DOHH2 (cell line): ENCODE measurements at regions not wholly inside any gene's neighbourhood (a gene's known extent, or its start where the extent isn't known, plus 50 kb on each side); places are given as distances from the start of the nearest gene placed in this dataset.
A peak's percentile ranks its signal among the peaks of the same experiment; 100 is the strongest.

Experiments used
- H3F3A ChIP-seq: fragments of 200-600 bp; sonication (generic), shearing (Covaris generic); 2 replicates; pipeline ENCODE4 v1.6.0; 2016; ENCODE audit warnings: antibody characterized with exemption, mild to moderate bottlenecking; ENCODE audit not compliant: control insufficient read depth, insufficient read depth
- H3K27ac ChIP-seq: fragments of 200-600 bp; sonication (generic); 2 replicates; pipeline ENCODE4 v1.5.1; 2014; ENCODE audit warnings: low read depth, mild to moderate bottlenecking, low read length, moderate library complexity
- H3K27me3 ChIP-seq: fragments of 200-600 bp; sonication (generic); 2 replicates; pipeline ENCODE4 v1.6.1; 2014; ENCODE audit warnings: mild to moderate bottlenecking, low read length, mixed read lengths; ENCODE audit not compliant: control insufficient read depth
- H3K36me3 ChIP-seq: fragments of 200-600 bp; sonication (generic); 2 replicates; pipeline ENCODE4 v1.6.1; 2014; ENCODE audit warnings: mild to moderate bottlenecking, low read length, moderate library complexity, mixed read lengths; ENCODE audit not compliant: control insufficient read depth
- H3K4me1 ChIP-seq: fragments of 200-600 bp; sonication (generic); 2 replicates; pipeline ENCODE4 v1.6.1; 2014; ENCODE audit warnings: mild to moderate bottlenecking, low read length, mixed read lengths; ENCODE audit not compliant: control insufficient read depth
- H3K4me2 ChIP-seq: fragments of 200-600 bp; sonication (generic); 2 replicates; pipeline ENCODE4 v1.6.0; 2014; ENCODE audit warnings: mild to moderate bottlenecking, low read length, moderate library complexity
- H3K4me3 ChIP-seq: fragments of 200-600 bp; sonication (generic); 2 replicates; pipeline ENCODE4 v1.5.1; 2014; ENCODE audit warnings: mild to moderate bottlenecking, low read length, mixed read lengths
- H3K79me2 ChIP-seq: fragments of 200-600 bp; sonication (generic); 2 replicates; pipeline ENCODE4 v1.6.1; 2014; ENCODE audit warnings: mild to moderate bottlenecking, low read length, mixed read lengths; ENCODE audit not compliant: control insufficient read depth
- H3K9me2 ChIP-seq: fragments of 200-600 bp; sonication (generic); replicated peaks from 2 replicates; pipeline ENCODE4 v1.6.1; 2014; ENCODE audit warnings: mild to moderate bottlenecking, low read length, mixed read lengths; ENCODE audit not compliant: control insufficient read depth
- H3K9me3 ChIP-seq: fragments of 200-600 bp; sonication (generic); 2 replicates; pipeline ENCODE4 v1.6.1; 2014; ENCODE audit warnings: antibody characterized with exemption, low read length, mixed read lengths; ENCODE audit not compliant: control insufficient read depth, insufficient read depth
- H4K20me1 ChIP-seq: fragments of 200-600 bp; sonication (generic); 2 replicates; pipeline ENCODE4 v1.6.0; 2014; ENCODE audit warnings: low read depth, mild to moderate bottlenecking, antibody characterized with exemption, low read length, moderate library complexity; ENCODE audit not compliant: control insufficient read depth, insufficient read depth
- EZH2phosphoT487 ChIP-seq: fragments of 200-600 bp; sonication (generic); IDR thresholded peaks from 2 replicates; pipeline ENCODE4 v1.6.1; 2017; ENCODE audit warnings: borderline replicate concordance, mild to moderate bottlenecking, antibody characterized with exemption, low read length, moderate library complexity, mixed read lengths
- TF ChIP-seq, protein P1 (sequence below): fragments of 200-600 bp; sonication (generic); IDR thresholded peaks from one replicate; pipeline ENCODE4 v1.5.1; 2014; ENCODE audit warnings: antibody characterized with exemption, mild to moderate bottlenecking, low read depth, low read length; ENCODE audit not compliant: poor library complexity, severe bottlenecking

GRCh38 chr2:89849731-89850130 is 1158.3 kb downstream of the RPIA start:
- H3K4me2 ChIP-seq = no peak overlapping the region
- H4K20me1 ChIP-seq = no peaks in the 10 kb centered on the region
- H3K27me3 ChIP-seq = peaks cover 4% of the 10 kb centered on the region; the same call in 1 of the 2 replicates
- H3K79me2 ChIP-seq = no peaks in the 10 kb centered on the region
- peaks cover 38% of the 10 kb centered on the region for H3K4me1 ChIP-seq
- no peaks in the 10 kb centered on the region for H3K9me2 ChIP-seq
- H3K36me3 ChIP-seq = no peaks in the 10 kb centered on the region
- H3K27ac ChIP-seq = no peak overlapping the region
- H3K9me3 ChIP-seq = no peaks in the 10 kb centered on the region
- H3F3A ChIP-seq = no peaks in the 10 kb centered on the region
- TF ChIP-seq, protein P1, sequence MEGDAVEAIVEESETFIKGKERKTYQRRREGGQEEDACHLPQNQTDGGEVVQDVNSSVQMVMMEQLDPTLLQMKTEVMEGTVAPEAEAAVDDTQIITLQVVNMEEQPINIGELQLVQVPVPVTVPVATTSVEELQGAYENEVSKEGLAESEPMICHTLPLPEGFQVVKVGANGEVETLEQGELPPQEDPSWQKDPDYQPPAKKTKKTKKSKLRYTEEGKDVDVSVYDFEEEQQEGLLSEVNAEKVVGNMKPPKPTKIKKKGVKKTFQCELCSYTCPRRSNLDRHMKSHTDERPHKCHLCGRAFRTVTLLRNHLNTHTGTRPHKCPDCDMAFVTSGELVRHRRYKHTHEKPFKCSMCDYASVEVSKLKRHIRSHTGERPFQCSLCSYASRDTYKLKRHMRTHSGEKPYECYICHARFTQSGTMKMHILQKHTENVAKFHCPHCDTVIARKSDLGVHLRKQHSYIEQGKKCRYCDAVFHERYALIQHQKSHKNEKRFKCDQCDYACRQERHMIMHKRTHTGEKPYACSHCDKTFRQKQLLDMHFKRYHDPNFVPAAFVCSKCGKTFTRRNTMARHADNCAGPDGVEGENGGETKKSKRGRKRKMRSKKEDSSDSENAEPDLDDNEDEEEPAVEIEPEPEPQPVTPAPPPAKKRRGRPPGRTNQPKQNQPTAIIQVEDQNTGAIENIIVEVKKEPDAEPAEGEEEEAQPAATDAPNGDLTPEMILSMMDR = no peak
- no peak for TF ChIP-seq EZH2phosphoT487
- no peak overlapping the region for H3K4me3 ChIP-seq

- Histone ChIP-seq H3K27ac (no peak overlapping the region), H3K27me3 (peaks cover 4% of the 10 kb centered on the region; the same call in 1 of the 2 replicates)
Measured at GRCh38 chr2:89850481-89850880, 1159.0 kb downstream of the RPIA start.

DNA sequence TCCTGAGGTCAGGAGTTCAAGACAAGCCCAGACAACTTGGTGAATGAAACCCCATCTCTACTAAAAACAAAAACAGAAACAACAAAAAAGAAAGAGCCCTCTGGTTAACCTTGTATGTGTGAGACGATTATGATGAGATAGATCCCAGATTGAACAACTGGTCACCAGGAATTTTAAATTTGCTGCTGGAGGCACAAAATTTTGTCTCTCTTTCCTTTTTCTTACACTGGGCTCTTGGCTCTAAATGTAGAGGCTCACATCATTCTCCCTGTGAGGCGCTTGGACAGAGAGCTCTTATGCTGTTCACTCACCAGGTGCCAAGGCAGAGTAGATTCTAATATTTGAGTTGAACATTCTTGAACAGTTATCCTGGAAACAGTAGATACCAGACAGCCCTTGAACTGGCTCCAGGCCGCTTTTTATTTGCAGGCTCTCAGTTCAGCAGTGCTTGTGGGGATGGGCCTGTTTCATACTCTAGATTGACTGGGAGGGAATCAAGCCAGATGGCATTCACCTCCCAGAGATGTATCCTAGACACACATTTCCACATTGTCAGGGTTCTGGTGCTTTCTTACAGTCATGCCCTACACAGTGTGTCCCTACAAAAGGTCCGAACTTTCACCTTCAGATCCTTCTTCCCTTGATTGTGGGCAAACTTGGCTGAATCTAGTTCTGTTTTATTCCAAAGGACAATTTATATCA is 1159.6 kb downstream of the RPIA start:
- Histone ChIP-seq H3K4me2 (peak overlapping the region; percentile 68), H3K4me3 (peak overlapping the region; percentile 36), H3K9me3 (no peaks in the 10 kb centered on the region), H3K27ac (no peak overlapping the region), H3K79me2 (no peaks in the 10 kb centered on the region), H3K9me2 (no peaks in the 10 kb centered on the region), H3K27me3 (peaks cover 4% of the 10 kb centered on the region; the same call in 1 of the 2 replicates), H3K36me3 (no peaks in the 10 kb centered on the region), H4K20me1 (no peaks in the 10 kb centered on the region), H3K4me1 (peaks cover 25% of the 10 kb centered on the region), H3F3A (no peaks in the 10 kb centered on the region)
- TF ChIP-seq EZH2phosphoT487 = no peak
- TF ChIP-seq, protein P1 = no peak

More at GRCh38 chr2:89850481-89850880, 1159.0 kb downstream of the RPIA start:
- H3K4me1 ChIP-seq = peaks cover 30% of the 10 kb centered on the region
- H4K20me1 ChIP-seq = no peaks in the 10 kb centered on the region
- H3K4me2 ChIP-seq = no peak overlapping the region
- no peaks in the 10 kb centered on the region for H3K9me2 ChIP-seq
- no peaks in the 10 kb centered on the region for H3K9me3 ChIP-seq
- no peak overlapping the region for H3K4me3 ChIP-seq
- H3F3A ChIP-seq = no peaks in the 10 kb centered on the region
- TF ChIP-seq, protein P1 = no peak
- TF ChIP-seq EZH2phosphoT487 = no peak
- no peaks in the 10 kb centered on the region for H3K79me2 ChIP-seq
- no peaks in the 10 kb centered on the region for H3K36me3 ChIP-seq
